Naive thymus-derived CD4-positive, alpha-beta T cell (primary cell): ENCODE measurements at regions not wholly inside any gene's neighbourhood (a gene's known extent, or its start where the extent isn't known, plus 50 kb on each side); places are given as distances from the start of the nearest gene placed in this dataset.

Source experiments
- ATAC-seq: fragments of 150-1000 bp; cut with Tn5 transposase; 2 replicates; pipeline ENCODE4 v1.10.0; 2021; ENCODE audit warnings: mild to moderate bottlenecking, moderate library complexity
- CTCF ChIA-PET: fragments of 350-600 bp; sonication (Branson Sonifier 250); formaldehyde crosslinking; loops from one replicate; lab custom pipeline; 2021; ENCODE audit warnings: antibody characterized with exemption; lab: Charles Lee
- POLR2A ChIA-PET: fragments of 350-600 bp; sonication (Branson Sonifier 250); formaldehyde crosslinking; loops from one replicate; lab custom pipeline; 2021; ENCODE audit warnings: antibody characterized with exemption, inconsistent platforms; lab: Charles Lee
- DNase-seq, 9 donors: peaks; one replicate each; pipeline versions ENCODE4 v3.0.0 to v3.0.0-alpha.2; 2020 to 2022; ENCODE audit warnings: mixed read lengths in 1 of 9
- H3K27ac ChIP-seq: one replicate; pipeline ENCODE4 v1.7.0; 2013; ENCODE audit warnings: mild to moderate bottlenecking, low read depth, low read length, moderate library complexity
- H3K27me3 ChIP-seq, 2 donors: one replicate each; pipeline ENCODE4 v1.7.0; 2013; ENCODE audit warnings: low read length in 2 of 2, mild to moderate bottlenecking in 2 of 2, moderate library complexity in 2 of 2; ENCODE audit not compliant: control insufficient read depth in 2 of 2, insufficient read depth in 2 of 2
- H3K36me3 ChIP-seq, 3 experiments: 1 replicate in 2 of 3; 2 replicates in 1 of 3; pipeline ENCODE4 v1.7.0; 2013; ENCODE audit warnings: low read length in 3 of 3, mild to moderate bottlenecking in 3 of 3, moderate library complexity in 1 of 3; ENCODE audit not compliant: insufficient read depth in 3 of 3, control insufficient read depth in 2 of 3
- H3K4me1 ChIP-seq, 2 donors: one replicate each; pipeline ENCODE4 v1.7.0; 2013; ENCODE audit warnings: low read length in 2 of 2, mild to moderate bottlenecking in 2 of 2, moderate library complexity in 1 of 2; ENCODE audit not compliant: control insufficient read depth in 2 of 2, insufficient read depth in 2 of 2
- H3K4me3 ChIP-seq: 2 replicates; pipeline ENCODE4 v1.7.0; 2013; ENCODE audit warnings: mild to moderate bottlenecking, low read length
- H3K9me3 ChIP-seq, 3 experiments: 1 replicate in 2 of 3; 2 replicates in 1 of 3; pipeline ENCODE4 v1.7.0; 2013; ENCODE audit warnings: low read length in 3 of 3; ENCODE audit not compliant: control insufficient read depth in 2 of 3
- H3K27ac Mint-ChIP-seq, 9 donors: one replicate each; pipeline ENCODE4 v1.8.0; 2020 to 2022; ENCODE audit warnings: mixed read lengths in 9 of 9, mild to moderate bottlenecking in 8 of 9, moderate library complexity in 5 of 9, inconsistent platforms in 2 of 9
- H3K27me3 Mint-ChIP-seq, 5 donors: one replicate each; pipeline ENCODE4 v1.8.0; 2021 to 2022; ENCODE audit warnings: mixed read lengths in 5 of 5, mild to moderate bottlenecking in 1 of 5
- H3K36me3 Mint-ChIP-seq, 5 donors: one replicate each; pipeline ENCODE4 v1.8.0; 2020 to 2022; ENCODE audit warnings: mixed read lengths in 5 of 5, mild to moderate bottlenecking in 3 of 5, inconsistent platforms in 1 of 5
- H3K4me1 Mint-ChIP-seq, 7 donors: one replicate each; pipeline ENCODE4 v1.8.0; 2020 to 2022; ENCODE audit warnings: mixed read lengths in 7 of 7, mild to moderate bottlenecking in 3 of 7, inconsistent platforms in 1 of 7
- H3K4me3 Mint-ChIP-seq, 10 donors: one replicate each; pipeline ENCODE4 v1.8.0; 2020 to 2022; ENCODE audit warnings: mild to moderate bottlenecking in 10 of 10, mixed read lengths in 10 of 10, moderate library complexity in 6 of 10, inconsistent platforms in 2 of 10
- H3K9me3 Mint-ChIP-seq, 11 donors: one replicate each; pipeline ENCODE4 v1.8.0; 2020 to 2022; ENCODE audit warnings: mixed read lengths in 11 of 11, mild to moderate bottlenecking in 4 of 11, inconsistent platforms in 1 of 11, moderate library complexity in 1 of 11
- intact Hi-C, 2 donors: fragments of 100-400 bp; cut with micrococcal nuclease; formaldehyde crosslinking; loops; one replicate each; pipeline ENCODE4 v1.15.1; 2023

DNA sequence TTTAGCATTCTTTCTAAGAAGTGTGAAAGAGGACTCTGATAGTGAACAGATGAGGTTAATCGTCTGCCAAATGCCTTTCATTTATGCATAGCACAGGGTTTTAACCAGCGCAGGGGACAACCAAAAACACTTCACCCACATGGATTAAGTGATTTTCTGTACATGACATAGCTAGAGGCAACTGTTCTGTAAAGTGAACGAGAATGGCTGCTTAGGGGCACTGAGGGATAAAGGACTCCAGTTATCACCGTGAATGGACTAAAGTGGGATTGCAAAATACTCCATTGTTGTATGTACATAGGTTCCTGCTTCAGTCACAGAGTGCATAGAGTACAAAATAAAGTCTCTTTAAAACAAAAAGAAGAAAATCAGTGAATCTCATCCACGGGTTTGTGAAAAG, 456.8 kb downstream of the DMAC1 start:
- Mint-ChIP-seq H3K4me1 (peaks cover 0 to 2% (median 0%) of the 10 kb centered on the region in 7 donors), H3K27me3 (peaks cover 7 to 19% (median 14%) of the 10 kb centered on the region in 5 donors), H3K27ac (no peak overlapping the region), H3K4me3 (no peak overlapping the region), H3K9me3 (peaks cover 0 to 4% (median 0%) of the 10 kb centered on the region in 11 donors), H3K36me3 (no peaks in the 10 kb centered on the region)
- ATAC-seq (no peak), DNase-seq (no peak)
- Histone ChIP-seq H3K9me3 (no peaks in the 10 kb centered on the region), H3K4me1 (no peaks in the 10 kb centered on the region), H3K36me3 (no peaks in the 10 kb centered on the region), H3K4me3 (no peak overlapping the region), H3K27ac (no peak overlapping the region), H3K27me3 (no peaks in the 10 kb centered on the region)
- ChIA-PET CTCF (no interaction called here), POLR2A (no interaction called here)
- intact Hi-C loops = no loop called here

GRCh38 chr9:7342229-7342628, 457.3 kb downstream of the DMAC1 start:
- ChIA-PET CTCF (interaction anchor here (0.7 kb wide), 1 partner anchor 840 kb away, joined by 3 read pairs; no protein-coding TSS in a partner anchor), POLR2A (no interaction called here)
- intact Hi-C loops = no loop called here
- no peak for ATAC-seq
- peaks cover 0 to 4% (median 0%) of the 10 kb centered on the region in 11 donors for H3K9me3 Mint-ChIP-seq
- peaks cover 7 to 22% (median 19%) of the 10 kb centered on the region in 5 donors for H3K27me3 Mint-ChIP-seq
- H3K36me3 Mint-ChIP-seq = no peaks in the 10 kb centered on the region
- DNase-seq = no peak
- H3K4me1 Mint-ChIP-seq = peaks cover 0 to 2% (median 0%) of the 10 kb centered on the region in 7 donors
- Histone ChIP-seq H3K27ac (no peak overlapping the region), H3K4me1 (no peaks in the 10 kb centered on the region), H3K27me3 (no peaks in the 10 kb centered on the region), H3K4me3 (no peak overlapping the region), H3K9me3 (no peaks in the 10 kb centered on the region), H3K36me3 (no peaks in the 10 kb centered on the region)
- no peak overlapping the region for H3K27ac Mint-ChIP-seq
- H3K4me3 Mint-ChIP-seq = no peak overlapping the region

DNA sequence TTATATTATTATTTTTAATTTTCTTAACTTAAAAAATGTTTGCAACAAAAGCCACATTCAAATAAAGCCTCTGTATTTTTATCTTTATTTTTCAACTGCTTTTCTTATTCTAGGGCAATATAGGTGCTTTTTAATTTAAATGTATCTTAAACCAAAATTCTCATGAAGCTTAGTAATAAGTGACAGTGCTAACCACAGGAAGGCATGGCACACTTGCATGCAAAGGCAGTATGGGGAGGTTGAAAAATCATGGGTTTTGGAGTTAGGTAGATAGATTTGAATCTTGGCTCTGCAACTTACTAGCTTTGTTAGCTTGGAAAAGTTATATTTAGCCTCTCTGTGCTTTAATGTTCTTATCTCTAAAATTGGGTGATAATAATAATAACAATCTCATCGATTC, 458.0 kb downstream of the DMAC1 start:
- no peaks in the 10 kb centered on the region for H3K36me3 ChIP-seq
- no peaks in the 10 kb centered on the region for H3K36me3 Mint-ChIP-seq
- H3K27ac ChIP-seq = no peak overlapping the region
- H3K9me3 Mint-ChIP-seq = peaks cover 0 to 4% (median 0%) of the 10 kb centered on the region in 11 donors
- H3K9me3 ChIP-seq = no peaks in the 10 kb centered on the region
- peaks cover 7 to 24% (median 21%) of the 10 kb centered on the region in 5 donors for H3K27me3 Mint-ChIP-seq
- no peak overlapping the region for H3K4me3 Mint-ChIP-seq
- no peak overlapping the region for H3K4me3 ChIP-seq
- ATAC-seq = no peak
- no peaks in the 10 kb centered on the region for H3K4me1 ChIP-seq
- ChIA-PET POLR2A (no interaction called here), CTCF (interaction anchor here (0.7 kb wide), 1 partner anchor 841 kb away, joined by 3 read pairs; no protein-coding TSS in a partner anchor)
- intact Hi-C loops = no loop called here
- H3K4me1 Mint-ChIP-seq = peaks cover 0 to 2% (median 0%) of the 10 kb centered on the region in 7 donors
- DNase-seq = no peak
- no peak overlapping the region for H3K27ac Mint-ChIP-seq
- no peaks in the 10 kb centered on the region for H3K27me3 ChIP-seq

- H3K4me3 ChIP-seq = no peak overlapping the region
- H3K27ac ChIP-seq = no peak overlapping the region
- Mint-ChIP-seq H3K4me1 (peaks cover 0 to 2% (median 0%) of the 10 kb centered on the region in 7 donors), H3K9me3 (peaks cover 0 to 4% (median 0%) of the 10 kb centered on the region in 11 donors), H3K27ac (no peak overlapping the region), H3K4me3 (no peak overlapping the region), H3K36me3 (no peaks in the 10 kb centered on the region), H3K27me3 (peaks cover 7 to 24% (median 21%) of the 10 kb centered on the region in 5 donors)
- intact Hi-C loops = no loop called here
- DNase-seq (no peak), ATAC-seq (no peak)
- CTCF ChIA-PET = no interaction called here
- H3K9me3 ChIP-seq = no peaks in the 10 kb centered on the region
- no peaks in the 10 kb centered on the region for H3K27me3 ChIP-seq
- H3K4me1 ChIP-seq = no peaks in the 10 kb centered on the region
- no peaks in the 10 kb centered on the region for H3K36me3 ChIP-seq
- POLR2A ChIA-PET = no interaction called here
These were observed 459.1 kb downstream of the DMAC1 start for GRCh38 chr9:7340451-7340850.

DNA sequence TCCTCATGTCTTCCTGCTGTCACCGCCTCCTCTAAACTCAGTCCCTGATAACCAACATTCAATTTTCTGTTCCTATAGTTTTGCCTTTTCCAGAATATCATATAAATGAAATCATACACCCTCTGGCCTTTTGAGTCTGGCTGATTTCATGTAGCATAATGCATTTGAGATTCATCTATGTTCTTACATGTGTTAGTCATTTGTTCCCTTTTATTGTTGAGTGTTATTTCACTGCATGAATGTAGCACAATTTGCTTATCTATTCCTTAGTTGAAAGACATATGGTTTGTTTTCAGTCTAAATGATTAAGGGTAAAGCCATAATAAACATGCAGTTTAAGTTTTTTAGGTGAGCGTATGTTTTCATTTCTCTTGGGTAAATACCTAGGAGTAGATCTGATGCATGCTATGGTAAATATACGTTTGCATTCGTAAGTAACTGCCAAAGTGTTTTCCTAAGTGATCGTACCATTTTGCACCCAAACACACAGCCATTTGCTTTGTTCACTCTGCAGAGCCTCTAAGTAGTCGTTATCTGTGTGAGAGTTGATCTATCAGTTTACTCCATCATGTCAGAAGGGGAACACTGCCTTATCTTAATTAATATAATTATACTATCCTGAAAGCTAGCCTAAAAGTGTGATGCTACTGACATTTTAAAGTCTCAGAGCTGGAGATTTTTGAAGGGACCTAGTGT, 460.8 kb downstream of the DMAC1 start:
- Histone ChIP-seq H3K36me3 (no peaks in the 10 kb centered on the region), H3K4me3 (no peak overlapping the region), H3K9me3 (no peaks in the 10 kb centered on the region), H3K27ac (no peak overlapping the region), H3K27me3 (no peaks in the 10 kb centered on the region), H3K4me1 (no peaks in the 10 kb centered on the region)
- Mint-ChIP-seq H3K4me3 (no peak overlapping the region), H3K4me1 (peaks cover 0 to 2% (median 0%) of the 10 kb centered on the region in 7 donors), H3K27me3 (peaks cover 0 to 26% (median 16%) of the 10 kb centered on the region in 5 donors), H3K27ac (no peak overlapping the region), H3K36me3 (no peaks in the 10 kb centered on the region), H3K9me3 (peaks cover 0 to 3% (median 0%) of the 10 kb centered on the region in 11 donors)
- ChIA-PET CTCF (no interaction called here), POLR2A (no interaction called here)
- DNase-seq (no peak), ATAC-seq (no peak)
- intact Hi-C loops = no loop called here

DNA sequence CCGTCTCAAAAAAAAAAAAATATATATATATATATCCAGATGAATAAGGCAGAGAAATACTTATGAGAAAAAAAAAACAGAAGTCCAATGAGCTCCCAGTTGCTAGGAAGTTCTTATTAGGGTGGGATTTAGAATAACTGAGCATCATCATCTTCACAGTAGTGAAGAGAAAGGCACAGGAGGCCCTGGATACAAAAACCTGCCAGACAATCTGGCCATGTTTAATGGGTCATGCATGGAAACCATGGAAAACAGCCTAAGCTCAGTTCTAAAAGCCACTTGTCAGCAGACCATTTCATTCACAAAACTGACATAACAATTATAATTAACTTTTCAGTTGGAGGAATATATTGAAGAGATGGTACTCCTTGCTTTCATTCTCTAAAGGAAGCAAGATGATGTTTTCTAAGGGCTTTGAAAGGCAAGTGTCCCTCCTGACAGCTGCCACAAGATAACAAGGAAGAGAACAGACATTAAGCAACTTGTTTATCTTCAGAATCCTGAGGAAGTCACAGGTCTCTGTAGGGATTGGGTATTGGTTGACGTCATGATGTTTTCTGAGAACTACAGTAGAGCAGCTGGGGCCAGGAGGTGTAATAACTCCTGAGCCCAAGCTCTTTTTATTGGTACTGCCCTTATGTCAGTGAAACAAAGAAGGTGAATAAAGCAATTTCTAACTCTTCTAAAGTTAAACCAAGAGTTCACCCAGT, 463.1 kb downstream of the DMAC1 start:
- peaks cover 5 to 20% (median 12%) of the 10 kb centered on the region in 5 donors for H3K27me3 Mint-ChIP-seq
- intact Hi-C loops = no loop called here
- no peak overlapping the region for H3K27ac Mint-ChIP-seq
- ATAC-seq (no peak), DNase-seq (no peak)
- ChIA-PET POLR2A (no interaction called here), CTCF (no interaction called here)
- H3K27me3 ChIP-seq = no peaks in the 10 kb centered on the region
- peaks cover 0 to 2% (median 0%) of the 10 kb centered on the region in 7 donors for H3K4me1 Mint-ChIP-seq
- no peaks in the 10 kb centered on the region for H3K9me3 ChIP-seq
- no peaks in the 10 kb centered on the region for H3K36me3 ChIP-seq
- H3K4me1 ChIP-seq = no peaks in the 10 kb centered on the region
- H3K9me3 Mint-ChIP-seq = peaks cover 0 to 3% (median 0%) of the 10 kb centered on the region in 11 donors
- no peak overlapping the region for H3K27ac ChIP-seq
- no peak overlapping the region for H3K4me3 Mint-ChIP-seq
- H3K4me3 ChIP-seq = no peak overlapping the region
- no peaks in the 10 kb centered on the region for H3K36me3 Mint-ChIP-seq
